ENCODE measurements at regions not wholly inside any gene's neighbourhood (a gene's known extent, or its start where the extent isn't known, plus 50 kb on each side); places are given as distances from the start of the nearest gene placed in this dataset.

- DNase-seq (ENCODE audit: low read depth): no peak
- H3K4me3 ChIP-seq (ENCODE audit: control insufficient read depth, low read depth, low read length): no peak overlapping the region
- no peak for TF ChIP-seq CTCF (conservative IDR thresholded peaks at IDR 0.05; ENCODE audit: control insufficient read depth, insufficient read depth, low read depth, low read length)
Observed at GRCh38 chr18:55034742-55035141, 75.5 kb upstream of the CCDC68 start.

- DNase-seq (ENCODE audit: low read depth): no peak
- TF ChIP-seq CTCF (conservative IDR thresholded peaks at IDR 0.05; ENCODE audit: control insufficient read depth, insufficient read depth, low read depth, low read length): no peak
- H3K4me3 ChIP-seq (ENCODE audit: control insufficient read depth, low read depth, low read length): no peak overlapping the region
Observed at GRCh38 chr18:55031979-55032378, 72.7 kb upstream of the CCDC68 start.

- TF ChIP-seq CTCF (conservative IDR thresholded peaks at IDR 0.05; ENCODE audit: control insufficient read depth, insufficient read depth, low read depth, low read length): no peak
- DNase-seq (ENCODE audit: low read depth): no peak
- H3K4me3 ChIP-seq (ENCODE audit: control insufficient read depth, low read depth, low read length): no peak overlapping the region
Observed at GRCh38 chr18:55031576-55031975, 72.3 kb upstream of the CCDC68 start.

- no peak overlapping the region for H3K4me3 ChIP-seq (ENCODE audit: control insufficient read depth, low read depth, low read length)
- no peak for TF ChIP-seq CTCF (conservative IDR thresholded peaks at IDR 0.05; ENCODE audit: control insufficient read depth, insufficient read depth, low read depth, low read length)
- DNase-seq (ENCODE audit: low read depth): no peak
Observed at GRCh38 chr18:55031164-55031563, 71.9 kb upstream of the CCDC68 start.

GRCh38 chr18:55024564-55024963 lies 65.3 kb upstream of the CCDC68 start:
- no peak for DNase-seq (ENCODE audit: low read depth)
- no peak overlapping the region for H3K4me3 ChIP-seq (ENCODE audit: control insufficient read depth, low read depth, low read length)
- no peak for TF ChIP-seq CTCF (conservative IDR thresholded peaks at IDR 0.05; ENCODE audit: control insufficient read depth, insufficient read depth, low read depth, low read length)

- no peak overlapping the region for H3K4me3 ChIP-seq (ENCODE audit: control insufficient read depth, low read depth, low read length)
- peak; percentile 60 for DNase-seq (ENCODE audit: low read depth)
Observed at GRCh38 chr18:55018602-55019001, 59.3 kb upstream of the CCDC68 start.

More at GRCh38 chr18:55018602-55019001, 59.3 kb upstream of the CCDC68 start:
- no peak for TF ChIP-seq CTCF (conservative IDR thresholded peaks at IDR 0.05; ENCODE audit: control insufficient read depth, insufficient read depth, low read depth, low read length)

Data from fibroblast of mammary gland (primary cell).